Calu3 (cell line): ENCODE measurements at regions not wholly inside any gene's neighbourhood (a gene's known extent, or its start where the extent isn't known, plus 50 kb on each side); places are given as distances from the start of the nearest gene placed in this dataset.

Experiments used
- BruUV-seq: library from RNA; stranded (reverse); fragments of 400-500 nt; replicated peaks from 2 replicates; lab custom pipeline; 2021; lab: Mats Ljungman, UMichigan
- CTCF ChIA-PET: fragments of 300-600 bp; sonication (Branson Sonifier 250); formaldehyde crosslinking; loops from one replicate; lab custom pipeline; 2022; ENCODE audit warnings: antibody characterized with exemption; lab: Charles Lee
- DNase-seq: peaks from one replicate; pipeline ENCODE4 v3.0.0; 2022
- H3K27ac Mint-ChIP-seq: one replicate; pipeline ENCODE4 v1.8.0; 2022; ENCODE audit warnings: mixed read lengths; ENCODE audit not compliant: unreplicated experiment
- H3K27me3 Mint-ChIP-seq: one replicate; pipeline ENCODE4 v1.8.0; 2022; ENCODE audit warnings: mixed read lengths; ENCODE audit not compliant: unreplicated experiment
- H3K36me3 Mint-ChIP-seq: one replicate; pipeline ENCODE4 v1.8.0; 2022; ENCODE audit warnings: mild to moderate bottlenecking, moderate library complexity, mixed read lengths; ENCODE audit not compliant: insufficient read depth, unreplicated experiment
- H3K4me1 Mint-ChIP-seq: one replicate; pipeline ENCODE4 v1.8.0; 2022; ENCODE audit warnings: mild to moderate bottlenecking, low read depth, mixed read lengths; ENCODE audit not compliant: unreplicated experiment
- H3K4me3 Mint-ChIP-seq: one replicate; pipeline ENCODE4 v1.8.0; 2022; ENCODE audit warnings: mild to moderate bottlenecking, low read depth, moderate library complexity, mixed read lengths; ENCODE audit not compliant: unreplicated experiment
- H3K9me3 Mint-ChIP-seq: one replicate; pipeline ENCODE4 v1.8.0; 2022; ENCODE audit warnings: low read depth, mixed read lengths; ENCODE audit not compliant: unreplicated experiment
- CTCF ChIP-seq: fragments of 200-600 bp; IDR thresholded peaks from one replicate; pipeline ENCODE4 v1.8.0; 2022; ENCODE audit warnings: antibody characterized with exemption; ENCODE audit not compliant: unreplicated experiment
- intact Hi-C: fragments of 100-400 bp; cut with micrococcal nuclease; formaldehyde crosslinking; loops from one replicate; pipeline ENCODE4 v1.10.0; 2022; ENCODE audit not compliant: unreplicated experiment

- CTCF ChIA-PET, result no interaction called here
- intact Hi-C loops, result no loop called here
- no peak for TF ChIP-seq CTCF
- H3K27me3 Mint-ChIP-seq, result no peaks in the 10 kb centered on the region
- H3K4me3 Mint-ChIP-seq, result no peak overlapping the region
- H3K9me3 Mint-ChIP-seq, result peaks cover 8% of the 10 kb centered on the region
- BruUV-seq, result no TSS peak
- no peak for DNase-seq
- no peaks in the 10 kb centered on the region for H3K36me3 Mint-ChIP-seq
- no peaks in the 10 kb centered on the region for H3K4me1 Mint-ChIP-seq
- no peak overlapping the region for H3K27ac Mint-ChIP-seq
These were observed 120.3 kb upstream of the CTSO start for GRCh38 chr4:156073976-156074375.

- no TSS peak for BruUV-seq
- intact Hi-C loops, result no loop called here
- no peaks in the 10 kb centered on the region for H3K27me3 Mint-ChIP-seq
These were observed 107.0 kb upstream of the CTSO start for GRCh38 chr4:156060661-156061060.

GRCh38 chr4:156053174-156053573, 99.5 kb upstream of the CTSO start:
- no TSS peak for BruUV-seq
- H3K27ac Mint-ChIP-seq, result peak overlapping the region; percentile 31
- no peaks in the 10 kb centered on the region for H3K9me3 Mint-ChIP-seq
- H3K36me3 Mint-ChIP-seq, result no peaks in the 10 kb centered on the region
- CTCF ChIA-PET, result no interaction called here
- DNase-seq, result no peak
- intact Hi-C loops, result no loop called here
- no peaks in the 10 kb centered on the region for H3K4me1 Mint-ChIP-seq
- H3K27me3 Mint-ChIP-seq, result no peaks in the 10 kb centered on the region
- H3K4me3 Mint-ChIP-seq, result no peak overlapping the region
- TF ChIP-seq CTCF, result no peak

More at GRCh38 chr4:156060661-156061060, 107.0 kb upstream of the CTSO start:
- Mint-ChIP-seq H3K36me3 (no peaks in the 10 kb centered on the region), H3K27ac (no peak overlapping the region), H3K4me3 (no peak overlapping the region), H3K4me1 (no peaks in the 10 kb centered on the region), H3K9me3 (no peaks in the 10 kb centered on the region)
- TF ChIP-seq CTCF, result no peak
- CTCF ChIA-PET, result no interaction called here
- DNase-seq, result no peak

DNA sequence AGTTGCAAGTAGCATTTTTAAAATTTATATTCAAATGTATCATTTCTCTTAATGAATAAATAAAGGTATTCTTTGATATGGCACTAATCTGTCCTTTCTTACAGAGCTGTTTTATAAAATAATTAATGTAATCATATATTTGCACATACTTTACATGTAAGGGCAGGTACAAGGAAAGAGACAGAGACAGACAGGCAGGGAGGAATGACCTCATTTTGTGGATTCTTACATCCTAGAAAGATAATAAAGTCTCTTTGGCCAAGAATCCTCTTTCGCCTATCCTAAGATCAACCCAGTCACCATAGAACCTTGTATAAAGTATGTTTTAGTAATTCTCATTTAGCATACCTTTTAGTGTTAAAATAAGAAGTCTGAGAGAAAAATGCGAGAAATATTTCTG, 98.5 kb upstream of the CTSO start:
- H3K36me3 Mint-ChIP-seq, result no peaks in the 10 kb centered on the region
- H3K27ac Mint-ChIP-seq, result no peak overlapping the region
- CTCF ChIA-PET, result no interaction called here
- TF ChIP-seq CTCF, result no peak
- no TSS peak for BruUV-seq
- H3K4me3 Mint-ChIP-seq, result no peak overlapping the region
- no peaks in the 10 kb centered on the region for H3K4me1 Mint-ChIP-seq
- no peak for DNase-seq
- no peaks in the 10 kb centered on the region for H3K27me3 Mint-ChIP-seq
- no peaks in the 10 kb centered on the region for H3K9me3 Mint-ChIP-seq
- intact Hi-C loops, result no loop called here
